SU-DHL-6 (cell line): ENCODE measurements at regions not wholly inside any gene's neighbourhood (a gene's known extent, or its start where the extent isn't known, plus 50 kb on each side); places are given as distances from the start of the nearest gene placed in this dataset.

Source experiments
- H2AFZ ChIP-seq: fragments of 200-600 bp; sonication (generic); 2 replicates; pipeline ENCODE4 v1.6.1; 2014; ENCODE audit warnings: low read depth, mild to moderate bottlenecking, moderate library complexity, mixed read lengths, antibody characterized with exemption, low read length; ENCODE audit not compliant: severe bottlenecking
- H3F3A ChIP-seq: fragments of 200-600 bp; shearing (Covaris generic); 2 replicates; pipeline ENCODE4 v1.6.0; 2016; ENCODE audit warnings: antibody characterized with exemption, mild to moderate bottlenecking; ENCODE audit not compliant: insufficient read depth
- H3K27ac ChIP-seq: fragments of 200-600 bp; sonication (generic); 2 replicates; pipeline ENCODE4 v1.5.1; 2016; ENCODE audit warnings: low read depth, mild to moderate bottlenecking, low read length, moderate library complexity, mixed read lengths
- H3K27me3 ChIP-seq: fragments of 200-600 bp; sonication (generic), shearing (Covaris generic); 2 replicates; pipeline ENCODE4 v1.6.0; 2014; ENCODE audit warnings: mild to moderate bottlenecking, low read length
- H3K36me3 ChIP-seq: fragments of 200-600 bp; sonication (generic); 2 replicates; pipeline ENCODE4 v1.6.1; 2014; ENCODE audit warnings: mild to moderate bottlenecking, low read length, mixed read lengths
- H3K4me2 ChIP-seq: fragments of 300-600, 200-600 bp; shearing (Covaris generic), sonication (generic); 2 replicates; pipeline ENCODE4 v1.6.0; 2014; ENCODE audit warnings: low read length, low read depth, mild to moderate bottlenecking; ENCODE audit not compliant: poor library complexity, severe bottlenecking
- H3K4me3 ChIP-seq: fragments of 200-600 bp; sonication (generic); 2 replicates; pipeline ENCODE4 v1.5.1; 2014; ENCODE audit warnings: antibody characterized with exemption, low read length, mild to moderate bottlenecking, mixed read lengths; ENCODE audit not compliant: insufficient read depth, poor library complexity, severe bottlenecking
- H3K79me2 ChIP-seq: fragments of 200-600 bp; sonication (generic); 2 replicates; pipeline ENCODE4 v1.6.1; 2014; ENCODE audit warnings: mild to moderate bottlenecking, low read length, moderate library complexity; ENCODE audit not compliant: insufficient read depth
- H3K9ac ChIP-seq: fragments of 200-600 bp; sonication (generic); 2 replicates; pipeline ENCODE4 v1.7.0; 2014; ENCODE audit warnings: mild to moderate bottlenecking, low read length
- H3K9me2 ChIP-seq: fragments of 200-600 bp; sonication (generic); replicated peaks from 2 replicates; pipeline ENCODE4 v1.6.1; 2014; ENCODE audit warnings: low read length; ENCODE audit not compliant: insufficient read depth
- H3K9me3 ChIP-seq: fragments of 200-600 bp; sonication (generic); 2 replicates; pipeline ENCODE4 v1.6.1; 2014; ENCODE audit warnings: low read length, mixed read lengths; ENCODE audit not compliant: insufficient read depth
- H4K20me1 ChIP-seq: fragments of 200-600 bp; sonication (generic); 2 replicates; pipeline ENCODE4 v1.6.1; 2014; ENCODE audit warnings: low read depth, mild to moderate bottlenecking, antibody characterized with exemption, low read length, moderate library complexity, mixed read lengths
- EZH2phosphoT487 ChIP-seq: fragments of 200-600 bp; sonication (generic), shearing (Covaris generic); conservative IDR thresholded peaks from 2 replicates; pipeline ENCODE4 v1.6.1; 2018; ENCODE audit warnings: mild to moderate bottlenecking, antibody characterized with exemption, low read length, moderate library complexity, mixed read lengths
- TF ChIP-seq, protein P1 (sequence below): fragments of 200-600 bp; sonication (generic); IDR thresholded peaks from one replicate; pipeline ENCODE4 v1.5.1; 2017; ENCODE audit warnings: antibody characterized with exemption, mild to moderate bottlenecking, low read length, moderate library complexity; ENCODE audit not compliant: insufficient read depth, poor library complexity, severe bottlenecking

DNA sequence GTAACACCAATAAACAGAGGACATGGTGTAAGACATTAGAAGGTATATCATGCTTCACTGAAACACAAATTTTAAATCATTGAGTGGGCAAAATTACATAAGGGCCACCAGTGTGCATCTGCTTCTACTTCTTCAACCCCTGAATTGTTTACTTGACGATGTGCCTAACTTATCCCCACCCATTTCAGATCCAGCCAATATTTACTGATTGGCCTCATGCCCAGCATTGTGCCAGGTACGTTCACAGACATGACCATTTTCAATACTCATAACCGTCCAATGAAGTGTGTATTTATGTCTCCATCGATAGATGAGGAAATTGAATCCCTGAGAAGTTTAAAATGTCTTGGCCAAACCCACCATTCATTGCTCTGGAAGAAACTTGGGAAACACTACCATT, 208.3 kb upstream of the MID1 start:
- no peaks in the 10 kb centered on the region for H3K79me2 ChIP-seq
- no peaks in the 10 kb centered on the region for H3K36me3 ChIP-seq
- H2AFZ ChIP-seq, result no peak overlapping the region
- no peaks in the 10 kb centered on the region for H3K9me2 ChIP-seq
- H3K4me3 ChIP-seq, result no peak overlapping the region
- H3K4me2 ChIP-seq, result no peak overlapping the region
- H3K27ac ChIP-seq, result no peak overlapping the region
- no peak overlapping the region for H3K9ac ChIP-seq
- H3K9me3 ChIP-seq, result no peaks in the 10 kb centered on the region
- H3F3A ChIP-seq, result no peaks in the 10 kb centered on the region
- TF ChIP-seq EZH2phosphoT487, result no peak
- TF ChIP-seq, protein P1, sequence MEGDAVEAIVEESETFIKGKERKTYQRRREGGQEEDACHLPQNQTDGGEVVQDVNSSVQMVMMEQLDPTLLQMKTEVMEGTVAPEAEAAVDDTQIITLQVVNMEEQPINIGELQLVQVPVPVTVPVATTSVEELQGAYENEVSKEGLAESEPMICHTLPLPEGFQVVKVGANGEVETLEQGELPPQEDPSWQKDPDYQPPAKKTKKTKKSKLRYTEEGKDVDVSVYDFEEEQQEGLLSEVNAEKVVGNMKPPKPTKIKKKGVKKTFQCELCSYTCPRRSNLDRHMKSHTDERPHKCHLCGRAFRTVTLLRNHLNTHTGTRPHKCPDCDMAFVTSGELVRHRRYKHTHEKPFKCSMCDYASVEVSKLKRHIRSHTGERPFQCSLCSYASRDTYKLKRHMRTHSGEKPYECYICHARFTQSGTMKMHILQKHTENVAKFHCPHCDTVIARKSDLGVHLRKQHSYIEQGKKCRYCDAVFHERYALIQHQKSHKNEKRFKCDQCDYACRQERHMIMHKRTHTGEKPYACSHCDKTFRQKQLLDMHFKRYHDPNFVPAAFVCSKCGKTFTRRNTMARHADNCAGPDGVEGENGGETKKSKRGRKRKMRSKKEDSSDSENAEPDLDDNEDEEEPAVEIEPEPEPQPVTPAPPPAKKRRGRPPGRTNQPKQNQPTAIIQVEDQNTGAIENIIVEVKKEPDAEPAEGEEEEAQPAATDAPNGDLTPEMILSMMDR, result no peak
- no peaks in the 10 kb centered on the region for H4K20me1 ChIP-seq
- H3K27me3 ChIP-seq, result no peaks in the 10 kb centered on the region

DNA sequence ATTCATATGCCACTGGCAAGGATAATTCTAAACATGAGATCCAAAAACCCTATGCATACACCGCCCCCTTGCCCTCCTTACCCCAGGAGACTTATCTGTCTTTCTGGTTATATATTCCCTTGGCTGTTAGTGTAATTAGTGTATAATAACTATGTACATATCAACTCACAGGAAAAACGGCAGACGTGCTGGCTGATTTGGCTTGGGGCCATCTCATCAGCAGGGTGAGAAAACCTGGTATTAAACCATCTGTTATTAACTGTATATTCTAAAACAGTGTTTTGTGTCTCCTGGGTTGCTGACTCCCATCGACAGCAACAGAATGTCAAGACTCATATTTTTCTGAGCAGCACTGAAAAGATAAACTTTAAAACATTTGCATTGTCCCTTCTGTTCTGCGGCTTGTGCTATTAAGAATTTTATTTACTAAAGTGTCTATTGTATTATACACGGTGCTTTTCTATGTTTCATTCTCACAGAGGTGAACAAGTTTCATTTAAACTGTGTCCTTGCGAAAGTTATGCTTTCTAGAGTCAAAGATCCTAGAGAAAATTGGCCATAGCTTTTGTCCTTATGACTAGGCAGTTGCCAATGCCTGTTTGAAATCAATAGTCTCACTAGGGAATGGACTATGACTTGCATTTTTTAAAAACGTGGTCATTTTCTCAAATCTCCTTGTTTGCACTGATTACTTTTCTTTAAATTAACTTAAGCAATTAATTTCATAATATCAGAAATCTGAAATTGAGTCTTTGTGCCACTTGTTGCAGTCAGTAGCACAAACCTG, 211.5 kb upstream of the MID1 start:
- no peaks in the 10 kb centered on the region for H3F3A ChIP-seq
- H3K4me2 ChIP-seq, result no peak overlapping the region
- no peaks in the 10 kb centered on the region for H3K79me2 ChIP-seq
- no peaks in the 10 kb centered on the region for H3K9me2 ChIP-seq
- no peaks in the 10 kb centered on the region for H3K27me3 ChIP-seq
- no peaks in the 10 kb centered on the region for H3K36me3 ChIP-seq
- no peak overlapping the region for H2AFZ ChIP-seq
- no peak overlapping the region for H3K4me3 ChIP-seq
- H4K20me1 ChIP-seq, result no peaks in the 10 kb centered on the region
- no peak overlapping the region for H3K9ac ChIP-seq
- H3K9me3 ChIP-seq, result no peaks in the 10 kb centered on the region
- TF ChIP-seq, protein P1, result no peak
- no peak for TF ChIP-seq EZH2phosphoT487
- no peak overlapping the region for H3K27ac ChIP-seq

DNA sequence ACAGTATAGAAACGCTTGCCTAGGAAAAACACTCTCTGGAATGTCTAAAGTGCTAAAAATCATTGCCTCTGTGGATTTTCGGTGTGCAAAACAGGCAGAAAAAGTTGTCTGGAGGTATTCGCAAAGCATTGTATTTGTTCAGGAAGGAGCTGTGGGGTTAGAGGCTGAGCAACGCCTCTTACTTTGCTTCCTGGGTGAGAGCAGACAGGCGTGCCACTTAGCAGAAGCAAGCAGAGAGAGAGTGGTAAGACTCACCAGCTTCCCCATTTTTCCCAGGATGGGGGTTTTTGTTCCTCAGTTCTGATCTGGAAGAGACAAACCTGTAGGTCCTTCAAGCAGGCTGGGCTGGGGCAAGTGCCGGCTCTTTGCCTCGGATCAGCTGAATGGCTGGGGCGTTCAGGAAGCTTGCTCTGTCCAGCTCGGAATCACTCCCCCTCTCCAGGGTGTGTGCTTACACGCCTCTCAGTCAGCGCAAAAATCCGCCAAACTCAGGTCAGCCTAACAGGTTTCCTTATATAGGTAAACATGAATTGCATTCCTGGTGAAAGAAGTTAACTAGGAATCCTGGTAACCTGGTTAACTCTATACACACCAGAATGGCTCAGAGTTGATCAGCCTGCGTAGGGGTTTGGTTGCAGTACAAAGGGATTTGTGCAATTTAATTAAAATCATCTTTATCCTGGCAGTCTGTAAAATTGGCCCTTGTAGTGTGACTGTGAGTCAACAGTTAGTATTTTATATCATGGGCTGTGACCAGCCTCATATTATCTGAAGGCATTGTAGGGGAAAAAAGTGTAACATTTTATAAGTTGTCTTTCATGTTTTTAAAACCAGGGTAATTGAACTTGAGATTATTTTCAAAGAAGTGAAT, 213.1 kb upstream of the MID1 start:
- no peaks in the 10 kb centered on the region for H3K9me3 ChIP-seq
- H3K79me2 ChIP-seq, result no peaks in the 10 kb centered on the region
- TF ChIP-seq, protein P1, result no peak
- TF ChIP-seq EZH2phosphoT487, result no peak
- no peak overlapping the region for H3K9ac ChIP-seq
- no peak overlapping the region for H2AFZ ChIP-seq
- no peak overlapping the region for H3K27ac ChIP-seq
- no peaks in the 10 kb centered on the region for H4K20me1 ChIP-seq
- H3K4me3 ChIP-seq, result no peak overlapping the region
- no peak overlapping the region for H3K4me2 ChIP-seq
- H3K36me3 ChIP-seq, result no peaks in the 10 kb centered on the region
- no peaks in the 10 kb centered on the region for H3F3A ChIP-seq
- no peaks in the 10 kb centered on the region for H3K9me2 ChIP-seq
- H3K27me3 ChIP-seq, result no peaks in the 10 kb centered on the region
